Fibroblast of pulmonary artery (primary cell): ENCODE measurements at regions not wholly inside any gene's neighbourhood (a gene's known extent, or its start where the extent isn't known, plus 50 kb on each side); places are given as distances from the start of the nearest gene placed in this dataset.
"Not testable (repeated sequence)": the region's sequence is repeated elsewhere in the genome, so short reads cannot be mapped to it uniquely, and the experiment has no call there.

Experiments
- DNase-seq: peaks from one replicate; pipeline ENCODE4 v3.0.0-alpha.2; 2010; ENCODE audit warnings: low read depth
- H3K4me3 ChIP-seq: replicated peaks from 2 replicates; pipeline ENCODE4 v1.5.1; 2011; ENCODE audit warnings: low read depth, mild to moderate bottlenecking, control low read depth, low read length, moderate library complexity
- CTCF ChIP-seq: IDR thresholded peaks from 2 replicates; pipeline ENCODE4 v1.5.1; 2011; ENCODE audit warnings: mild to moderate bottlenecking, control low read depth, low read length, inconsistent platforms; ENCODE audit errors: missing control alignments

- no peak for DNase-seq
- H3K4me3 ChIP-seq = no peak overlapping the region
- no peak for TF ChIP-seq CTCF
Observed at GRCh38 chr6:144469144-144469575, 184.0 kb downstream of the UTRN start.

DNA sequence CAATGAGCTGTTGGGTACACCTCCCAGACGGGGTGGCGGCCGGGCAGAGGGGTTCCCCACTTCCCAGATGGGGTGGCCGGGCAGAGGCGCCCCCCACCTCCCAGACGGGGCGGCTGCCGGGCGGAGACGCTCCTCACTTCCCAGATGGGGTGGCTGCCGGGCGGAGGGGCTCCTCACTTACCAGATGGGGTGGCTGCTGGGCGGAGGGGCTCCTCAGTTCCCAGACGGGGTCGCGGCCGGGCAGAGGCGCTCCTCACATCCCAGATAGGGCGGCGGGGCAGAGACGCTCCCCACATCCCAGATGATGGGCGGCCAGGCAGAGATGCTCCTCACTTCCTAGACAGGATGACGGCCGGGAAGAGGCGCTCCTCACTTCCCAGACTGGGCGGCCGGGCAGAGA lies 185.1 kb downstream of the UTRN start:
- H3K4me3 ChIP-seq, DNase-seq: not testable (repeated sequence)

GRCh38 chr6:144471986-144472385 lies 186.9 kb downstream of the UTRN start:
- DNase-seq = no peak
- H3K4me3 ChIP-seq = no peak overlapping the region
- no peak for TF ChIP-seq CTCF

- H3K4me3 ChIP-seq = no peak overlapping the region
- no peak for DNase-seq
- TF ChIP-seq CTCF = no peak
Observed at GRCh38 chr6:144474290-144474689, 189.2 kb downstream of the UTRN start.

- DNase-seq = no peak
- no peak for TF ChIP-seq CTCF
Observed at GRCh38 chr6:144474904-144475303, 189.8 kb downstream of the UTRN start.

GRCh38 chr6:144475411-144475810 lies 190.3 kb downstream of the UTRN start:
- no peak for DNase-seq
- no peak overlapping the region for H3K4me3 ChIP-seq
- TF ChIP-seq CTCF = no peak

More at GRCh38 chr6:144474904-144475303, 189.8 kb downstream of the UTRN start:
- no peak overlapping the region for H3K4me3 ChIP-seq

DNA sequence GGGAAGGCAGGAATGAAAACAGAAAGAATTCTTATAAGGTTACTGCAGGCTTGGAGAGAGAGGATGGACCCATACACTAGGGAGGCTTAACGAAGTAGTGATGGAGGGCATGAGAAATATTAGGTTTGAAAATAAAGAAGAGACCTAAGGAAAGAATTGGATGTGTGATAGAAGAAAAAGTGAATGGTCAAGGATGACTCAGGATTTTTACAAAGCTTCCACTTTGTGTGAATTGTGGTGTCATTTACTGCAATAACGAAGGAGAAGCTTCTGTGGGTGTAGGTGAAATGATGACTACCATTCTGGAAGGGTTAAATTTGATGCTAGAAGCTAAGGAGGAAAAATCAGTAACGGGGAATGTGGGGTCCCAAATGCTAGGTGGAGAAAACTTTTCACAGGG lies 191.2 kb downstream of the UTRN start:
- no peak for DNase-seq
- TF ChIP-seq CTCF = no peak
- H3K4me3 ChIP-seq = no peak overlapping the region
